Activated T-helper 2 cell treated with anti-CD3 and anti-CD28 coated beads, Interferon-gamma antibody, Interleukin-2, Interleukin-4, amounts not matched to agents 10 μg/mL and 5 μg/mL and 100 μg/mL, durations not matched to agents 14 hours and 24 hours and 36 hours (primary cell): ENCODE measurements at regions not wholly inside any gene's neighbourhood (a gene's known extent, or its start where the extent isn't known, plus 50 kb on each side); places are given as distances from the start of the nearest gene placed in this dataset.
"Not testable (repeated sequence)": the region's sequence is repeated elsewhere in the genome, so short reads cannot be mapped to it uniquely, and the experiment has no call there.

Experiments
- DNase-seq: peaks from one replicate; pipeline ENCODE4 v3.0.0; 2021; ENCODE audit warnings: low spot score
- H3K27ac Mint-ChIP-seq: one replicate; pipeline ENCODE4 v1.8.0; 2021; ENCODE audit warnings: mixed read lengths
- H3K27me3 Mint-ChIP-seq: one replicate; pipeline ENCODE4 v1.8.0; 2021; ENCODE audit warnings: low read depth, mixed read lengths
- H3K36me3 Mint-ChIP-seq: one replicate; pipeline ENCODE4 v1.8.0; 2021; ENCODE audit warnings: low read depth, mixed read lengths
- H3K4me1 Mint-ChIP-seq: one replicate; pipeline ENCODE4 v1.8.0; 2021; ENCODE audit warnings: low read depth, mixed read lengths
- H3K4me3 Mint-ChIP-seq: one replicate; pipeline ENCODE4 v1.8.0; 2021; ENCODE audit warnings: low read depth, mild to moderate bottlenecking, moderate library complexity, mixed read lengths
- H3K9me3 Mint-ChIP-seq: one replicate; pipeline ENCODE4 v1.8.0; 2021; ENCODE audit warnings: mixed read lengths
- intact Hi-C: fragments of 100-400 bp; cut with micrococcal nuclease; formaldehyde crosslinking; loops from one replicate; pipeline ENCODE4 v1.15.1; 2023

- Mint-ChIP-seq H3K4me1 (peaks cover 6% of the 10 kb centered on the region), H3K9me3 (peaks cover 9% of the 10 kb centered on the region), H3K27me3 (no peaks in the 10 kb centered on the region), H3K27ac (no peak overlapping the region), H3K4me3 (no peak overlapping the region), H3K36me3 (peaks cover 4% of the 10 kb centered on the region)
- DNase-seq, result no peak
- intact Hi-C loops, result no loop called here
Measured at GRCh38 chr15:58346361-58346760, 85.4 kb upstream of the LIPC start.

- H3K4me1 Mint-ChIP-seq, result peaks cover 6% of the 10 kb centered on the region
- no peak for DNase-seq
- H3K27me3 Mint-ChIP-seq, result no peaks in the 10 kb centered on the region
- H3K27ac Mint-ChIP-seq, result no peak overlapping the region
- no peak overlapping the region for H3K4me3 Mint-ChIP-seq
- peaks cover 9% of the 10 kb centered on the region for H3K9me3 Mint-ChIP-seq
- intact Hi-C loops, result no loop called here
- H3K36me3 Mint-ChIP-seq, result peaks cover 4% of the 10 kb centered on the region
Measured at GRCh38 chr15:58348095-58348812, 83.5 kb upstream of the LIPC start.

GRCh38 chr15:58352026-58352929, 79.5 kb upstream of the LIPC start:
- DNase-seq, result no peak
- no peaks in the 10 kb centered on the region for H3K27me3 Mint-ChIP-seq
- peaks cover 4% of the 10 kb centered on the region for H3K36me3 Mint-ChIP-seq
- no peak overlapping the region for H3K27ac Mint-ChIP-seq
- no peak overlapping the region for H3K4me3 Mint-ChIP-seq
- H3K9me3 Mint-ChIP-seq, result peaks cover 9% of the 10 kb centered on the region
- intact Hi-C loops, result no loop called here
- H3K4me1 Mint-ChIP-seq, result peaks cover 7% of the 10 kb centered on the region

DNA sequence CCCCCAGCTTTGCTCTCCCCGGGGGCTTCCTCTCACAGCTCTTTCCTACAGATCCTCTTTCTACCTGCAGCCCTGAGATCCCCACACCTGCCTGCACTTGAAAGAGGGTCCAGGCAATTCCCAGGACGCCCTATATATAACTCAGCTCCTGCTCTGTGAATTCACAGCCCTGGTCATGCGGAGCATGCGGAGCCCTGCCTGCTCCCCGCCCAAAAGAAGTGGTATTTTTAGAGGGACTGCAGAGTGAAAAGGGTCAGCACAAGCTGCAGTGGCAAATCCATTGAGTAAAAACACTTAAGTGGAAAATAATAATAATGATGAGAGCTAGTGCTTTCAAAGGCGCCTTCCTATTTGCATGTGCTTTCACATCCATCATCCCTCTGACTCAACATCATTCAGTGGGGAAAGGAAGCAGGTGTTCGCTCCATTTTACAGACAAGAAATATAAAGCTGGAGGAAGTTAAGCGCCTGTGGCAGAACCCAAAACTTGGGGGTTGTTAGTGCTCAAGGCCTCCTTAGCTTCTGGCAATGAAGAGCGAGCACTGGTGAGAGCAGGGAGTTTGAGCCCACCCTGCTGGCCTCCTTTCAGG, 76.3 kb upstream of the LIPC start:
- intact Hi-C loops, result no loop called here
- DNase-seq, result no peak
- no peak overlapping the region for H3K4me3 Mint-ChIP-seq
- H3K9me3 Mint-ChIP-seq, result no peaks in the 10 kb centered on the region
- no peaks in the 10 kb centered on the region for H3K36me3 Mint-ChIP-seq
- no peaks in the 10 kb centered on the region for H3K27me3 Mint-ChIP-seq
- peaks cover 16% of the 10 kb centered on the region for H3K4me1 Mint-ChIP-seq
- no peak overlapping the region for H3K27ac Mint-ChIP-seq

DNA sequence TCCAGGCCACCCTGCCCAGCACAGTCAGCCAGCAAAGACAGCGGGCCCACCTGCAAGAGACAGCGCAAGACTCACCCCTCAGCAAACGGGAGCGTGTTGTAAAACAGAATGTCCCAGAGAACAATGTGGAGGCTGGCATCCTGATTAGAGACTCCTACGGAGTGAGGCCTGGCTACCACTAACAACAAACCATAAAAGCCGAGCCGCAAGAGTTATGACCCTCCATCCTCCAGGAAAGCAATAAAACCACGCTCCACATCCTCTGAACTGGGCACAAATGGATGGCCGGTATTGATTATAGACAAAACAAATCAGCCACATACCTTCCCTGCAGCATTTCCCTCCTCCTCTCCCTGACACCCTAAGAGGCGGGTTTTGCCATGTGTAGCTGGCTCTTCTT, 75.8 kb upstream of the LIPC start:
- no peak for DNase-seq
- intact Hi-C loops, result no loop called here
- peaks cover 16% of the 10 kb centered on the region for H3K4me1 Mint-ChIP-seq
- no peaks in the 10 kb centered on the region for H3K27me3 Mint-ChIP-seq
- H3K27ac Mint-ChIP-seq, result no peak overlapping the region
- no peaks in the 10 kb centered on the region for H3K36me3 Mint-ChIP-seq
- no peak overlapping the region for H3K4me3 Mint-ChIP-seq
- no peaks in the 10 kb centered on the region for H3K9me3 Mint-ChIP-seq

GRCh38 chr15:58357529-58358476, 74.0 kb upstream of the LIPC start:
- H3K4me1 Mint-ChIP-seq, result peaks cover 18% of the 10 kb centered on the region
- H3K27ac Mint-ChIP-seq, result peak overlapping the region; percentile 19
- intact Hi-C loops, result loop anchor here (2.0 kb wide), 1 partner anchor 25 kb away; no protein-coding TSS in a partner anchor
- no peak overlapping the region for H3K4me3 Mint-ChIP-seq
- H3K9me3 Mint-ChIP-seq, result no peaks in the 10 kb centered on the region
- no peaks in the 10 kb centered on the region for H3K36me3 Mint-ChIP-seq
- no peaks in the 10 kb centered on the region for H3K27me3 Mint-ChIP-seq
- DNase-seq, result no peak

DNA sequence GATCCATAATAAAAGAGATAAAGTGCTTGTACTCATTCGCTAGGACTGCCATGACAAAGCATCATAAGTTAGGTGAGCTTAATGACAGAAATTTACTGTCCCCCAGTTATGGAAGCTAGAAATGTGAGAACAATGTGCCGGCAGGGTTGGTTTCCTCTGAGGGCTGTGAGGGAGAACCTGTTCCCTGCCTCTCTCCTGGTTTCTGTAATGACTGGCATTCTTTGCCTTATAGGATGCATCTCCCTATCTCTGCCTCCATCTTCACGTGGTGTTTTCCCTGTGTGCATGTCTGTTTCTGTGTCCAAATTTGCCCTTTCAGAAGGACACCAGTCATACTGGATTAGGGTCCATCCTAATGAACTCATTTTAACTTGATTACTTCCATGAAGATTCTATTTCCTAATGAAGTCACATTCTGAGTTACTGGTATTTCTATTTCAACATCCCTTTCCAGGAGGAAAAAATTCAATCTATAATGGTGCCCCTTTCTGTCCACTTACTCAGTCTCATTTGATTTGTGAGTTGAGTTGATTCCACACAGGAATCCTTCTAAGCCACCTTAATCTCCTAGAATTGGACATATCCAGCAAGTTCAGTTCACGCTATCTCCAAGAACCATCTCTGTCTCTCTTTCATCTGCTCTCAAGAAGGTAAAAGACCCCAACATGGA, 71.2 kb upstream of the LIPC start:
- H3K27ac Mint-ChIP-seq, result no peak overlapping the region
- no peak for DNase-seq
- intact Hi-C loops, result no loop called here
- H3K4me1 Mint-ChIP-seq, result peaks cover 22% of the 10 kb centered on the region
- no peaks in the 10 kb centered on the region for H3K36me3 Mint-ChIP-seq
- H3K9me3 Mint-ChIP-seq, result peaks cover 10% of the 10 kb centered on the region
- H3K4me3 Mint-ChIP-seq, result no peak overlapping the region
- H3K27me3 Mint-ChIP-seq, result peaks cover 3% of the 10 kb centered on the region

DNA sequence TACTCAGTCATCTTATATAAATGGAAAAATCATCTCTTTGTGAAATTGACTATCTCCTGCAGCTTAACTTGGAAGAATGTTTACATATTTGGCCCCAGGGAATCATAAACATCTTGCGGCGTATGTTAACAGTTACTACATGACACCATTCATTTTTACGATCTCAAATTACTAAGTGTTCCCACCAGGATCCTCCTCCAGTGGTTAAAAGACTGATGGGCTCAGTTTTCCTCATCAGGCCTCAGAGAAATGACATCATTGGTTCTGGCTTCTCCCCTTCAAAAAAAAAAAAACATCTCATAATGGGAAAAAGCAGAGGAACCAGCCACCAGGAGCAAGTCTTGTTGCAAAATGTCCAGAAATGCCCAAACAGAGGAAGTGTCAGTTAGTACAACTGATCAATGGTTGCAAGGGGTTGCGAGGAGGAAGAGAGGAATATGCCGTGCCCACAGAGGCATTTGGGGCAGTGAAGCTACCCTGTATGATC, 70.5 kb upstream of the LIPC start:
- no peak overlapping the region for H3K27ac Mint-ChIP-seq
- no peak overlapping the region for H3K4me3 Mint-ChIP-seq
- peaks cover 3% of the 10 kb centered on the region for H3K27me3 Mint-ChIP-seq
- H3K36me3 Mint-ChIP-seq, result no peaks in the 10 kb centered on the region
- peaks cover 22% of the 10 kb centered on the region for H3K4me1 Mint-ChIP-seq
- DNase-seq, result no peak
- H3K9me3 Mint-ChIP-seq, result peaks cover 10% of the 10 kb centered on the region
- intact Hi-C loops, result no loop called here

DNA sequence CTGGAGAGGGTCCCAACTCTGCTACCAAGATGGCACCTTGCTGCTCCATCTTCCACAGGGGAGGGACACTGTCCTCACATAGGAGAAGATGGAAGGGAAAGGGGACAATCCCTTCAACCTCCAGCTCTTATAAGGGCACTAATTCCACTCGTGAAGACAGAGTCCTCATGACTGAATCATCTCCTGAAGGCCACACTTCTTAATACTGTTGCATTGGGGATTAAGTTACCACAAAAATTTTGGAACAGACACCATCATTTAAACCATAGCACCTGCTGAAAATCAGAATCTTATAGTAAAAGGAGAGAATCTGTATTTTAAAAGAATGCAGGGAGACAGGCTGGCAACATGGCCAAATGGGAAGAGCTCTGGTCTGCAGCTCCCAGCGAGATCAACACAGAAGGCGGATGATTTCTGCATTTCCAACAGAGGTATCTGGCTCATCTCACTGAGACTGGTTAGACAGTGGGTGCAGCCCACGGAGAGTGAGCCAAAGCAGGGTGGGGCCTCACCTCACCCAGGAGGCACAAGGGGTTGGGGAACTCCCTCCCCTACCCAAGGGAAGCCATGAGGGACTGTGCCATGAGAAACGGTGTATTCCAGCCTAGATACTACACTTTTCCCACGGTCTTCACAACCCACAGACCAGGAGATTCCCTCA, 69.4 kb upstream of the LIPC start:
- peaks cover 21% of the 10 kb centered on the region for H3K4me1 Mint-ChIP-seq
- no peak for DNase-seq
- no peak overlapping the region for H3K4me3 Mint-ChIP-seq
- H3K36me3 Mint-ChIP-seq, result no peaks in the 10 kb centered on the region
- H3K9me3 Mint-ChIP-seq, result peaks cover 10% of the 10 kb centered on the region
- peaks cover 3% of the 10 kb centered on the region for H3K27me3 Mint-ChIP-seq
- no peak overlapping the region for H3K27ac Mint-ChIP-seq
- intact Hi-C loops, result no loop called here

DNA sequence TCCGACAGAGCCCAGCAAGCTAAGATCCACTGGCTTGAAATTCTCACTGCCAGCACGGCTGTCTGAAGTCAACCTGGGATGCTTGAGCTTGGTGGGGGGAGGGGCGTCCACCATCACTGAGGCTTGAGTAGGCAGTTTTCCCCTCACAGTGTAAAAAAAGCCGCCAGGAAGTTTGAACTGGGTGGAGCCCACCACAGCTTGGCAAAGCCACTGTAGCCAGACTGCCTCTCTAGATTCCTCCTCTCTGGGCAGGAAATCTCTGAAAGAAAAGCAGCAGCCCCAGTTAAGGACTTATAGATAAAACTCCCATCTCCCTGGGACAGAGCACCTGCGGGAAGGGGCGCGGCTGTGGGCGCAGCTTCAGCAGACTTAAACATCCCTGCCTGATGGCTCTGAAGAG, 68.7 kb upstream of the LIPC start:
- DNase-seq, H3K36me3 Mint-ChIP-seq, H3K27me3 Mint-ChIP-seq, intact Hi-C loops, H3K4me3 Mint-ChIP-seq, H3K27ac Mint-ChIP-seq: not testable (repeated sequence)
- Mint-ChIP-seq H3K9me3 (peaks cover 10% of the 10 kb centered on the region), H3K4me1 (peaks cover 13% of the 10 kb centered on the region)

DNA sequence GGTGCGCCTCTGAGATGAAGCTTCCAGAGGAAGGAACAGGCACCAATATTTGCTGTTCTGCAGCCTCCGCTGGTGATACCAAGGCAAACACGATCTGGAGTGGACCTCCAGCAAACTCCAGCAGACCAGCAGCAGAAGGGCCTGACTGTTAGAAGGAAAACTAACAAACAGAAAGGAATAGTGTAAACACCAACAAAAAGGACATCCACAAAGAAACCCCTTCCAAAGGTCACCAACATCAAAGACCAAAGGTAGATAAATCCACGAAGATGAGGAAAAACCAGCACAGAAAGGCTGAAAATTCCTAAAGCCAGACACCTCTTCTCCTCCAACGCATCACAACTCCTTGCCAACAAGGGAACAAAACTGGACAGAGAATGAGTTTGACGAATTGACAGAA, 68.1 kb upstream of the LIPC start:
- H3K4me1 Mint-ChIP-seq, result not testable (repeated sequence)

More for the DNA sequence above, 68.1 kb upstream of the LIPC start:
- H3K27me3 Mint-ChIP-seq, H3K27ac Mint-ChIP-seq, DNase-seq, H3K36me3 Mint-ChIP-seq, intact Hi-C loops, H3K4me3 Mint-ChIP-seq: not testable (repeated sequence)
- H3K9me3 Mint-ChIP-seq, result peaks cover 10% of the 10 kb centered on the region
